Calu3 (cell line): ENCODE measurements at regions not wholly inside any gene's neighbourhood (a gene's known extent, or its start where the extent isn't known, plus 50 kb on each side); places are given as distances from the start of the nearest gene placed in this dataset.

Experiments
- BruUV-seq: library from RNA; stranded (reverse); fragments of 400-500 nt; replicated peaks from 2 replicates; lab custom pipeline; 2021; lab: Mats Ljungman, UMichigan
- CTCF ChIA-PET: fragments of 300-600 bp; sonication (Branson Sonifier 250); formaldehyde crosslinking; loops from one replicate; lab custom pipeline; 2022; ENCODE audit warnings: antibody characterized with exemption; lab: Charles Lee
- DNase-seq: peaks from one replicate; pipeline ENCODE4 v3.0.0; 2022
- H3K27ac Mint-ChIP-seq: one replicate; pipeline ENCODE4 v1.8.0; 2022; ENCODE audit warnings: mixed read lengths; ENCODE audit not compliant: unreplicated experiment
- H3K27me3 Mint-ChIP-seq: one replicate; pipeline ENCODE4 v1.8.0; 2022; ENCODE audit warnings: mixed read lengths; ENCODE audit not compliant: unreplicated experiment
- H3K36me3 Mint-ChIP-seq: one replicate; pipeline ENCODE4 v1.8.0; 2022; ENCODE audit warnings: mild to moderate bottlenecking, moderate library complexity, mixed read lengths; ENCODE audit not compliant: insufficient read depth, unreplicated experiment
- H3K4me1 Mint-ChIP-seq: one replicate; pipeline ENCODE4 v1.8.0; 2022; ENCODE audit warnings: mild to moderate bottlenecking, low read depth, mixed read lengths; ENCODE audit not compliant: unreplicated experiment
- H3K4me3 Mint-ChIP-seq: one replicate; pipeline ENCODE4 v1.8.0; 2022; ENCODE audit warnings: mild to moderate bottlenecking, low read depth, moderate library complexity, mixed read lengths; ENCODE audit not compliant: unreplicated experiment
- H3K9me3 Mint-ChIP-seq: one replicate; pipeline ENCODE4 v1.8.0; 2022; ENCODE audit warnings: low read depth, mixed read lengths; ENCODE audit not compliant: unreplicated experiment
- CTCF ChIP-seq: fragments of 200-600 bp; IDR thresholded peaks from one replicate; pipeline ENCODE4 v1.8.0; 2022; ENCODE audit warnings: antibody characterized with exemption; ENCODE audit not compliant: unreplicated experiment
- intact Hi-C: fragments of 100-400 bp; cut with micrococcal nuclease; formaldehyde crosslinking; loops from one replicate; pipeline ENCODE4 v1.10.0; 2022; ENCODE audit not compliant: unreplicated experiment

- no TSS peak for BruUV-seq
- DNase-seq = no peak
- Mint-ChIP-seq H3K9me3 (no peaks in the 10 kb centered on the region), H3K4me1 (peaks cover 21% of the 10 kb centered on the region), H3K27me3 (peaks cover 24% of the 10 kb centered on the region), H3K36me3 (no peaks in the 10 kb centered on the region), H3K4me3 (no peak overlapping the region), H3K27ac (no peak overlapping the region)
- CTCF ChIA-PET = no interaction called here
- intact Hi-C loops = no loop called here
- no peak for TF ChIP-seq CTCF
These were observed 63.7 kb upstream of the SLC22A23 start for GRCh38 chr6:3520281-3521230.

GRCh38 chr6:3518356-3519190 is 61.7 kb upstream of the SLC22A23 start:
- Mint-ChIP-seq H3K9me3 (no peaks in the 10 kb centered on the region), H3K27me3 (peaks cover 18% of the 10 kb centered on the region), H3K27ac (no peak overlapping the region), H3K4me1 (peaks cover 21% of the 10 kb centered on the region), H3K36me3 (no peaks in the 10 kb centered on the region), H3K4me3 (no peak overlapping the region)
- intact Hi-C loops = no loop called here
- peak; percentile 43 for DNase-seq
- no peak for TF ChIP-seq CTCF
- CTCF ChIA-PET = interaction anchor here (0.6 to 1.0 kb wide), 2 partner anchors 12 to 753 kb away, joined by 3 to 8 read pairs; no protein-coding TSS in a partner anchor
- no TSS peak for BruUV-seq

DNA sequence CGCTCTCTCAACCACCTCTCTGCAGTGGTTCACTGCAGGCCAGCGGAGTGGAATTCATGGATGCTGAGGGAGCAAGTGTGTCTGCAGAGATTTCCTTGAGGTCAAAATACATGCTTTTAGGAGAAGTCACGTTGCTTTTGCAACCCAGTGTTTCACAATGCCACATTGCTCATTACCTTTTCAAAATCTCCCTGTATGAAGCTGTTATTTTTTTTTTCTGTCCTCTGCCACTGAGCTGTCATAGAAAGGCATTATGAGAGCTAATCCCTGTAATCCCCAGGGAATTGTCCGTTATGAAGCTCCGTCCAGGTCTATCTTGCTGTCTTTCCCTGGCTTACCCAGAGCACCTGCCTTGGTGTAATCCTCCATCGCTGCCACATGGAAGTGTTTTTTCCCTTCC is 60.5 kb upstream of the SLC22A23 start:
- peaks cover 14% of the 10 kb centered on the region for H3K4me1 Mint-ChIP-seq
- no peak overlapping the region for H3K27ac Mint-ChIP-seq
- H3K9me3 Mint-ChIP-seq = no peaks in the 10 kb centered on the region
- H3K4me3 Mint-ChIP-seq = no peak overlapping the region
- peaks cover 12% of the 10 kb centered on the region for H3K27me3 Mint-ChIP-seq
- no peaks in the 10 kb centered on the region for H3K36me3 Mint-ChIP-seq
- DNase-seq = no peak
- no peak for TF ChIP-seq CTCF
- CTCF ChIA-PET = interaction anchor here (1.0 kb wide), 1 partner anchor 13 kb away, joined by 3 read pairs; no protein-coding TSS in a partner anchor
- intact Hi-C loops = no loop called here
- no TSS peak for BruUV-seq

DNA sequence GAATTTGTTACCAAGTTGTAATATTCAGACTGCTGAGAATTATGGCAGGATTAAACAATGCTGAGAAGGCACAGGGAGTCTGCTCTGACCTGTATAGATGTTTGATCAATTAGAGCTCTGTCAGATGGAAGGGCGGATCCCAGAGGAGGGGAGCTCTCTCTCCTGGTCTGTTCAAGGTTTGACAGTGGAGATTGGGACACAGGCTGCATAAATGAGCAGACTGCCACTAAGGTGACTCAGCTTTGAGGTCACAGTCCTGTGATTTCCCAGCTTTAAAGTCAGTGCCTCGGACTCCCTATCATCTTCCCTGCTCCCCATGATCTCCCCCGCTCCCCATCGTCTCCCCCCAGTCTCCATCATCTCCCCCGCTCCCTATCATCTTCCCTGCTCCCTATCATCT is 59.2 kb upstream of the SLC22A23 start:
- no peak for DNase-seq
- Mint-ChIP-seq H3K36me3 (no peaks in the 10 kb centered on the region), H3K27ac (no peak overlapping the region), H3K9me3 (no peaks in the 10 kb centered on the region), H3K4me1 (peaks cover 18% of the 10 kb centered on the region), H3K27me3 (peaks cover 12% of the 10 kb centered on the region), H3K4me3 (no peak overlapping the region)
- intact Hi-C loops = no loop called here
- TF ChIP-seq CTCF = no peak
- no TSS peak for BruUV-seq
- CTCF ChIA-PET = no interaction called here
